ENCODE measurements at regions not wholly inside any gene's neighbourhood (a gene's known extent, or its start where the extent isn't known, plus 50 kb on each side); places are given as distances from the start of the nearest gene placed in this dataset.

DNA sequence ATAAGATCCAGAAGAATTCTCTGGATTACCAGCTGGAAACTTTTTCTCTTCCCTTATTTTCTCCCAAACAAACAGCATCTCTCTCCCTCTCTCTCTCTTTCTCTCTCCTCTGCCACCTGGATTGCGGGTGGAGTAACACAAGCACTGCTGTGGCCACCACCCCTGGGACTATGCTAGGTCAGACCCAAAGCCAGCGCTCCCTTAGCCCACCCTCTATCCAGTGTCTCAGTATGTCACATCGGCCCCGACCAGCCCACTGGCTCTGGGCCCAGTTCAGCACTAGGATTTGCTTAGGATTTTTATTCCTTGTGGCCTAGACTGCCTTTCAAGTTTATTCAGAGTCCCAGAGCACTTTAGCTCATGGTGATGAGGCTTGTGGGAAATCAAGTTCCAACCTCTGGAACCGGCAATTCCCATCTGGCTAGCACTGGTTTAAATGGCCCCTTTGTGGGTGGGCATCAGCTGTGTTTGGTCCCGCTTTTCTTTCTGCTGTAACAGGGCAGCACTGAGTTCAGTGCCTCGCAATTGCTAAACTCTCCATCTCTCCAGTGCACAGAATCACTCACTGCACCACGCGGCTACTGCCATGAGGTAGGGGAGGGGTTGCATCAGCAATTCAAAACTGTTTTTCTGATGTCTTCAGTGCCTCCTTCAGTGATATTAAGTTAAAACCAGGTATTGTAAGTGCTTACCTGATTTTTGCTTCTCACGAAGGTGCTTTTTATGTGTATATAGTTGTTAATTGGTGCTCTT lies 1623.1 kb downstream of the SLITRK5 start:
- Histone ChIP-seq H3K9me3 (no peaks in the 10 kb centered on the region), H3K36me3 (no peaks in the 10 kb centered on the region), H3K4me1 (ENCODE audit: insufficient read depth) (no peaks in the 10 kb centered on the region), H3K4me3 (no peak overlapping the region), H3K27ac (no peak overlapping the region), H3K27me3 (no peaks in the 10 kb centered on the region)
- intact Hi-C loops (cut with DNase I): no loop called here
- no peak for DNase-seq
- no peak for TF ChIP-seq POLR2A (IDR thresholded peaks at IDR 0.05)
- no peak for TF ChIP-seq CTCF (IDR thresholded peaks at IDR 0.05)
- TF ChIP-seq EP300 (IDR thresholded peaks at IDR 0.05): no peak
- 75 to 86% (median 85%) methylated on average over 10 of the region's 10 CpGs for WGBS, 3 donors

- no peak overlapping the region for H3K27ac ChIP-seq
- no peak overlapping the region for H3K4me3 ChIP-seq
- 91 to 94% (median 94%) methylated on average over 2 of the region's 2 CpGs for WGBS, 3 donors
- no peaks in the 10 kb centered on the region for H3K36me3 ChIP-seq
- intact Hi-C loops (cut with DNase I): no loop called here
- TF ChIP-seq EP300 (IDR thresholded peaks at IDR 0.05) (no peak), CTCF (IDR thresholded peaks at IDR 0.05) (no peak), POLR2A (IDR thresholded peaks at IDR 0.05) (no peak)
- no peak for DNase-seq
- H3K9me3 ChIP-seq: no peaks in the 10 kb centered on the region
- H3K4me1 ChIP-seq (ENCODE audit: insufficient read depth): no peaks in the 10 kb centered on the region
- H3K27me3 ChIP-seq: no peaks in the 10 kb centered on the region
Observed at GRCh38 chr13:89307278-89307677, 1636.1 kb downstream of the SLITRK5 start.

DNA sequence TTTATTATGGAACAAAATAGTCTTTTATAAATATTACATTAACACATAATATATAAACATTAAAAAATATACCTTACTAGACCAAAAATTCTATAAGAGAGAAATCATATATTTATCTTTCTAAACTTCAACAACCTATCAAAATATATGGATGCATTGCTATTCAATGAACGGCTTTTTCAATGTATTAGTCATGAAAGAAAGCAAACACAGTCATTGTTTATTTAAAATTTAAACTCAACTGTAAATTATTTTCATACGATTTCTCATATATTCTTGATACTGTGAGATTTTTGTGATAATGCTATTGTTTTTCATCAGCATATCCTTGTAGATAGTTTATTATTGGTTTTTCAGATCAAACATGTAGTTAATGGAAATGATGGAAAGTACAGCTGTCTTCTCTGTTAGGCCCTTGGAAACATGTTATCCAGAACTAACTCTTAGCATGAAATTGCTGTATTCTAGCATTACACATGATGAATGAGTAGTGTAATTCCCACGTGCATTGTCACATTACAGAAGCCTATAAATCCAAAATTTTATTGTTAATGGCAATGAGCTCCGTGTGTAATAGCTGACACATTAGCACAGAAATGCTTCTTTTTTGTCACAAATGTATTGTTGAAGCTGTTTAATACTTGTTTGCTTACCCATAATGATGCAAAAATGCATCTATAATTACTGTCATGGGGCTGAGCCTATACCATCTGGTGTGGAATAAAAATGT lies 1639.9 kb downstream of the SLITRK5 start:
- H3K4me3 ChIP-seq: no peak overlapping the region
- TF ChIP-seq POLR2A (IDR thresholded peaks at IDR 0.05) (no peak), EP300 (IDR thresholded peaks at IDR 0.05) (no peak), CTCF (IDR thresholded peaks at IDR 0.05) (no peak)
- DNase-seq: no peak
- no peaks in the 10 kb centered on the region for H3K4me1 ChIP-seq (ENCODE audit: insufficient read depth)
- intact Hi-C loops (cut with DNase I): no loop called here
- H3K27ac ChIP-seq: no peak overlapping the region
- H3K27me3 ChIP-seq: no peaks in the 10 kb centered on the region
- H3K9me3 ChIP-seq: no peaks in the 10 kb centered on the region
- no peaks in the 10 kb centered on the region for H3K36me3 ChIP-seq
- 70 to 76% (median 71%) methylated on average over 4 of the region's 4 CpGs for WGBS, 3 donors

GRCh38 chr13:89315287-89315686 lies 1644.1 kb downstream of the SLITRK5 start:
- WGBS, 3 donors: 2 to 5% (median 3%) methylated on average over 1 of the region's 1 CpG
- H3K4me1 ChIP-seq (ENCODE audit: insufficient read depth): no peaks in the 10 kb centered on the region
- H3K9me3 ChIP-seq: no peaks in the 10 kb centered on the region
- H3K27ac ChIP-seq: no peak overlapping the region
- no peaks in the 10 kb centered on the region for H3K27me3 ChIP-seq
- DNase-seq: no peak
- H3K4me3 ChIP-seq: no peak overlapping the region
- intact Hi-C loops (cut with DNase I): no loop called here
- H3K36me3 ChIP-seq: no peaks in the 10 kb centered on the region
- TF ChIP-seq CTCF (IDR thresholded peaks at IDR 0.05) (no peak), POLR2A (IDR thresholded peaks at IDR 0.05) (no peak), EP300 (IDR thresholded peaks at IDR 0.05) (no peak)

Data from ovary (tissue), 7 donors.